Mucosa of rectum (tissue), 2 donors: ENCODE measurements at regions not wholly inside any gene's neighbourhood (a gene's known extent, or its start where the extent isn't known, plus 50 kb on each side); places are given as distances from the start of the nearest gene placed in this dataset.
"Not testable (repeated sequence)": the region's sequence is repeated elsewhere in the genome, so short reads cannot be mapped to it uniquely, and the experiment has no call there.

ENCODE experiments used
- H3K27ac ChIP-seq, 2 donors: one replicate each; pipeline ENCODE4 v1.7.0; 2013; ENCODE audit warnings: inconsistent platforms in 2 of 2, low read depth in 2 of 2, low read length in 2 of 2
- H3K27me3 ChIP-seq, 2 donors: one replicate each; pipeline ENCODE4 v1.7.0; 2013; ENCODE audit warnings: low read length in 2 of 2; ENCODE audit not compliant: control insufficient read depth in 2 of 2, insufficient read depth in 2 of 2
- H3K36me3 ChIP-seq, 2 donors: one replicate each; pipeline ENCODE4 v1.7.0; 2013; ENCODE audit warnings: low read length in 2 of 2; ENCODE audit not compliant: control insufficient read depth in 2 of 2, insufficient read depth in 2 of 2
- H3K4me1 ChIP-seq, 2 donors: one replicate each; pipeline ENCODE4 v1.7.0; 2013; ENCODE audit warnings: low read length in 2 of 2, mild to moderate bottlenecking in 1 of 2; ENCODE audit not compliant: control insufficient read depth in 2 of 2, insufficient read depth in 2 of 2
- H3K4me3 ChIP-seq, 2 donors: one replicate each; pipeline ENCODE4 v1.7.0; 2013; ENCODE audit warnings: low read length in 2 of 2
- H3K9ac ChIP-seq, 2 donors: one replicate each; pipeline ENCODE4 v1.7.0; 2013; ENCODE audit warnings: low read length in 2 of 2, low read depth in 1 of 2, mild to moderate bottlenecking in 1 of 2
- H3K9me3 ChIP-seq, 2 donors: one replicate each; pipeline ENCODE4 v1.7.0; 2013; ENCODE audit warnings: low read length in 2 of 2; ENCODE audit not compliant: control insufficient read depth in 2 of 2
- donor health status: healthy.
- donor health status: Normal muscosa, but diverticular disease.

- Histone ChIP-seq H3K9me3 (no peaks in the 10 kb centered on the region), H3K27me3 (no peaks in the 10 kb centered on the region), H3K36me3 (no peaks in the 10 kb centered on the region), H3K4me3 (no peak overlapping the region), H3K9ac (no peak overlapping the region), H3K27ac (no peak overlapping the region), H3K4me1 (no peaks in the 10 kb centered on the region)
Observed at GRCh38 chr9:108259917-108260675, 595.7 kb downstream of the ACTL7B start.

GRCh38 chr9:108258640-108259039 is 597.1 kb downstream of the ACTL7B start:
- no peak overlapping the region for H3K27ac ChIP-seq

GRCh38 chr9:108257382-108257781 is 598.4 kb downstream of the ACTL7B start:
- no peak overlapping the region for H3K27ac ChIP-seq

More at GRCh38 chr9:108258640-108259039, 597.1 kb downstream of the ACTL7B start:
- H3K4me1 ChIP-seq, result no peaks in the 10 kb centered on the region
- H3K9me3 ChIP-seq, result no peaks in the 10 kb centered on the region
- H3K4me3 ChIP-seq, result no peak overlapping the region
- no peaks in the 10 kb centered on the region for H3K27me3 ChIP-seq
- H3K36me3 ChIP-seq, result no peaks in the 10 kb centered on the region
- H3K9ac ChIP-seq, result no peak overlapping the region

GRCh38 chr9:108254236-108254635 is 601.5 kb downstream of the ACTL7B start:
- H3K4me1 ChIP-seq, result no peaks in the 10 kb centered on the region
- no peak overlapping the region for H3K4me3 ChIP-seq
- H3K27ac ChIP-seq, result no peak overlapping the region
- H3K9me3 ChIP-seq, result no peaks in the 10 kb centered on the region
- H3K9ac ChIP-seq, result no peak overlapping the region
- H3K36me3 ChIP-seq, result no peaks in the 10 kb centered on the region
- H3K27me3 ChIP-seq, result no peaks in the 10 kb centered on the region

More at GRCh38 chr9:108257382-108257781, 598.4 kb downstream of the ACTL7B start:
- H3K4me1 ChIP-seq, result no peaks in the 10 kb centered on the region
- H3K27me3 ChIP-seq, result no peaks in the 10 kb centered on the region
- no peaks in the 10 kb centered on the region for H3K9me3 ChIP-seq
- H3K36me3 ChIP-seq, result no peaks in the 10 kb centered on the region
- no peak overlapping the region for H3K4me3 ChIP-seq
- no peak overlapping the region for H3K9ac ChIP-seq

- not testable (repeated sequence) for H3K27ac ChIP-seq, H3K9me3 ChIP-seq, H3K27me3 ChIP-seq, H3K36me3 ChIP-seq, H3K9ac ChIP-seq, H3K4me3 ChIP-seq, H3K4me1 ChIP-seq
Observed at GRCh38 chr9:108247391-108247790, 608.4 kb downstream of the ACTL7B start.

- Histone ChIP-seq H3K9ac (no peak overlapping the region), H3K9me3 (no peaks in the 10 kb centered on the region), H3K4me1 (no peaks in the 10 kb centered on the region), H3K4me3 (no peak overlapping the region), H3K36me3 (no peaks in the 10 kb centered on the region), H3K27ac (no peak overlapping the region), H3K27me3 (no peaks in the 10 kb centered on the region)
Observed at GRCh38 chr9:108245901-108246300, 609.9 kb downstream of the ACTL7B start.

GRCh38 chr9:108245331-108245730 is 610.5 kb downstream of the ACTL7B start:
- Histone ChIP-seq H3K9me3 (no peaks in the 10 kb centered on the region), H3K4me1 (no peaks in the 10 kb centered on the region), H3K4me3 (no peak overlapping the region), H3K27me3 (no peaks in the 10 kb centered on the region), H3K9ac (no peak overlapping the region), H3K36me3 (no peaks in the 10 kb centered on the region), H3K27ac (no peak overlapping the region)

GRCh38 chr9:108244686-108245085 is 611.1 kb downstream of the ACTL7B start:
- no peak overlapping the region for H3K9ac ChIP-seq
- H3K27me3 ChIP-seq, result no peaks in the 10 kb centered on the region
- no peak overlapping the region for H3K4me3 ChIP-seq
- H3K9me3 ChIP-seq, result no peaks in the 10 kb centered on the region
- H3K27ac ChIP-seq, result no peak overlapping the region
- no peaks in the 10 kb centered on the region for H3K36me3 ChIP-seq
- no peaks in the 10 kb centered on the region for H3K4me1 ChIP-seq

GRCh38 chr9:108241384-108242073 is 614.3 kb downstream of the ACTL7B start:
- H3K27ac ChIP-seq, result no peak overlapping the region
- H3K9ac ChIP-seq, result no peak overlapping the region
- H3K4me3 ChIP-seq, result no peak overlapping the region

GRCh38 chr9:108239696-108240321 is 616.0 kb downstream of the ACTL7B start:
- H3K4me1 ChIP-seq, result no peaks in the 10 kb centered on the region
- no peaks in the 10 kb centered on the region for H3K36me3 ChIP-seq
- no peak overlapping the region for H3K4me3 ChIP-seq
- H3K9ac ChIP-seq, result no peak overlapping the region
- H3K27me3 ChIP-seq, result no peaks in the 10 kb centered on the region
- H3K27ac ChIP-seq, result no peak overlapping the region
- H3K9me3 ChIP-seq, result no peaks in the 10 kb centered on the region

More at GRCh38 chr9:108241384-108242073, 614.3 kb downstream of the ACTL7B start:
- H3K27me3 ChIP-seq, result no peaks in the 10 kb centered on the region
- H3K4me1 ChIP-seq, result no peaks in the 10 kb centered on the region
- no peaks in the 10 kb centered on the region for H3K36me3 ChIP-seq
- no peaks in the 10 kb centered on the region for H3K9me3 ChIP-seq
